Lower leg skin (tissue), 4 donors: ENCODE measurements at regions not wholly inside any gene's neighbourhood (a gene's known extent, or its start where the extent isn't known, plus 50 kb on each side); places are given as distances from the start of the nearest gene placed in this dataset.
A peak's percentile ranks its signal among the peaks of the same experiment; 100 is the strongest.

Source experiments
- DNase-seq, 2 donors: peaks; one replicate each; pipeline ENCODE4 v3.0.0-alpha.2; 2019; ENCODE audit warnings: low spot score in 2 of 2
- H3K4me3 ChIP-seq: fragments of 200-600 bp; sonication (generic); 2 replicates; pipeline ENCODE4 v1.5.1; 2017; ENCODE audit warnings: mild to moderate bottlenecking, low read depth; ENCODE audit not compliant: poor library complexity, severe bottlenecking
- POLR2A ChIP-seq, 2 donors: fragments of 450-650 bp; IDR thresholded peaks; one replicate each; pipeline ENCODE4 v1.6.1; 2016 to 2017; ENCODE audit warnings: antibody characterized with exemption in 2 of 2, mild to moderate bottlenecking in 1 of 2, moderate library complexity in 1 of 2
- WGBS, 2 donors: methylation state at CpG; one replicate each; pipeline ENCODE4 v1.1.5; 2018; 5-methylcytosine and 5-hydroxymethylcytosine counted together
- intact Hi-C: fragments of 100-400 bp; cut with DNase I; formaldehyde crosslinking; loops from one replicate; pipeline ENCODE4 v1.15.0; 2023; ENCODE audit warnings: low total_unique reads
- TF ChIP-seq, protein P1 (sequence below), 3 donors: fragments of 450-650 bp; IDR thresholded peaks; one replicate each; pipeline ENCODE4 v1.5.1; 2016; ENCODE audit warnings: antibody characterized with exemption in 3 of 3, mild to moderate bottlenecking in 3 of 3, moderate library complexity in 2 of 3

GRCh38 chr18:22018366-22018765 lies 151.0 kb upstream of the GATA6 start:
- no peak overlapping the region for H3K4me3 ChIP-seq
- 60 to 64% methylated on average over 3 of the region's 3 CpGs for WGBS, 2 donors
- DNase-seq = no peak
- TF ChIP-seq, protein P1, sequence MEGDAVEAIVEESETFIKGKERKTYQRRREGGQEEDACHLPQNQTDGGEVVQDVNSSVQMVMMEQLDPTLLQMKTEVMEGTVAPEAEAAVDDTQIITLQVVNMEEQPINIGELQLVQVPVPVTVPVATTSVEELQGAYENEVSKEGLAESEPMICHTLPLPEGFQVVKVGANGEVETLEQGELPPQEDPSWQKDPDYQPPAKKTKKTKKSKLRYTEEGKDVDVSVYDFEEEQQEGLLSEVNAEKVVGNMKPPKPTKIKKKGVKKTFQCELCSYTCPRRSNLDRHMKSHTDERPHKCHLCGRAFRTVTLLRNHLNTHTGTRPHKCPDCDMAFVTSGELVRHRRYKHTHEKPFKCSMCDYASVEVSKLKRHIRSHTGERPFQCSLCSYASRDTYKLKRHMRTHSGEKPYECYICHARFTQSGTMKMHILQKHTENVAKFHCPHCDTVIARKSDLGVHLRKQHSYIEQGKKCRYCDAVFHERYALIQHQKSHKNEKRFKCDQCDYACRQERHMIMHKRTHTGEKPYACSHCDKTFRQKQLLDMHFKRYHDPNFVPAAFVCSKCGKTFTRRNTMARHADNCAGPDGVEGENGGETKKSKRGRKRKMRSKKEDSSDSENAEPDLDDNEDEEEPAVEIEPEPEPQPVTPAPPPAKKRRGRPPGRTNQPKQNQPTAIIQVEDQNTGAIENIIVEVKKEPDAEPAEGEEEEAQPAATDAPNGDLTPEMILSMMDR (IDR thresholded peaks at IDR 0.05) = no peak
- TF ChIP-seq POLR2A (IDR thresholded peaks at IDR 0.05) = no peak
- intact Hi-C loops = no loop called here

DNA sequence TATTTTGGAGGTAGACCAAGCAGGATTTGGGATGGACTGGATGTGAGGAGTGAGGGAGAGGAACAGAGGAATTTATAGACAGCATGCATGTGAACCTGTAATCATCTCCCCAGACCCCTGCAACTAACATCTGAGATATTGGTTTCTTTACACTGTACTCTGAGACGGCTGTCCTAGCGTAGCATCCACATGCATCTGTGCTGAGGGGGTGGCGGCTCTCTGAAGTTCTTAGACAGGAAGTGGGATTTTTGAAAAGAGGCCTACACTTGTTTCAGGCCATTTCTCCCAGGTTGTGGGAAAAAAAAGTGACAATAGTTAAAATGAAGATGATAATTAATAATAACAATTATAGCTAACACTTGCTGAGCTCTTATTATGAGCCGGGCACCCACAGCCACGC lies 150.2 kb upstream of the GATA6 start:
- WGBS, 2 donors = 76 to 86% methylated on average over 5 of the region's 5 CpGs
- TF ChIP-seq POLR2A (IDR thresholded peaks at IDR 0.05) = no peak
- TF ChIP-seq, protein P1 (IDR thresholded peaks at IDR 0.05) = no peak
- no peak overlapping the region for H3K4me3 ChIP-seq
- no peak for DNase-seq
- intact Hi-C loops = no loop called here

DNA sequence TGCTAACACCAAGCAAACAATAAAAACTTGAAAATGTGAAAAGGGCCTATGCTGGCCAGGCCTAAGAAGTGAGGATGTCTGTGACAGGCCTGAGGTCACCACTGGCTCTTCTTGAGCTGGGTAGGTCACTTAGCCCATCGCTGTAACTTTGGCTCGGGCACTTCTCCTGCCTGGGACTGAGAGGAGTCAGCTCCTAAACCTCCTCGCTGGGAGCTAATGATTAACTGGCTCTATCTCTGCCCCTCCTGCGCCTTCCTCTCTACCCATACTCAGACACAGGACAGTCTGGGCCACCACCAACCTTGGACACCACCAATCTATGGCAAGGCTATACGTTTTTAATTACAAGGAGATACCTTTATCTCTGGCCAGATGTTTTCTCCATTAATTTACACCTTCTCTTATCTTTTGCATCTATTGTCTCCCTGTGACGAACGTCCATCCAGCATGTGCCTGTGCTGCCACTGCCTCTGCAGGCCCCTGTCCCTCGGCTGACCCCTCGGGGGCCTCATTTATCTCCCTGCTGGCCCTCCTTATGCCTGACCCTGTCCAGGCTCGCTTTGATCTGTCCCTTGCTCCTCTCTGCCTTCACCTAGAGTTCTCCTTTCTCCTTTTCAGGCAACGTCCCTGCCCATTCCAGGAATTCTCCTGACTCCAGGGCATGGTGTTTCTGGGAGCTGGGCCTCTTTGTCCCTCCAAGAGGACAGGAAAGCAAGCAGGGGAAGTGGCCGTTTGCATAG lies 149.1 kb upstream of the GATA6 start:
- intact Hi-C loops = no loop called here
- no peak for TF ChIP-seq POLR2A (IDR thresholded peaks at IDR 0.05)
- TF ChIP-seq, protein P1 (IDR thresholded peaks at IDR 0.05) = no peak
- 66 to 71% methylated on average over 12 of the region's 12 CpGs for WGBS, 2 donors
- DNase-seq = peak in 1 of 2 donors; percentile 36
- no peak overlapping the region for H3K4me3 ChIP-seq

DNA sequence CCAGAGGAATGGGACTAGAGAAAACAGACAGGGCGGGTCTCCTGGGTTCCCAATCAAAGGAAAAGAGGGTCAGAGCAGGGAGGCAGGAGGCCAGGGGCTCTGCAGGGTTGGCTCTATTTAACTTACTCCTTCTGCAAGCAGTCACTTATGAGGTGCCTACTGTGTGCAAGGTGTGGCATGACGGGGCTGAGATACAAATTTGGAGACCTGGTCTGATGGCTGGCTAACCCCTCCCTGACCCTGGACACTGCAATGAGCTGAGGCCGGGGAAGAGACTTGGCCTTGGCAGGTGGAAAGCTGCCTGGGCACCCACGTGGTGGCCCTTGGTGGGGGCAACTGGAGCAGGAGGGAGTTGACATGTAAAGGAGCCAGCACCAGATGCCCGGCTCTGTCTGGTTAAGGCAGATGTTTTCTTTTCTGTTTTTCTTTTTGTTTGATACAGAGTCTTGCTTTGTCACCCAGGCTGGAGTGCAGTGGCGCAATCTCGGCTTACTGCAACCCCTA lies 148.5 kb upstream of the GATA6 start:
- peak in 1 of 2 donors; percentile 71 for DNase-seq
- WGBS, 2 donors = 72 to 74% methylated on average over 7 of the region's 7 CpGs

DNA sequence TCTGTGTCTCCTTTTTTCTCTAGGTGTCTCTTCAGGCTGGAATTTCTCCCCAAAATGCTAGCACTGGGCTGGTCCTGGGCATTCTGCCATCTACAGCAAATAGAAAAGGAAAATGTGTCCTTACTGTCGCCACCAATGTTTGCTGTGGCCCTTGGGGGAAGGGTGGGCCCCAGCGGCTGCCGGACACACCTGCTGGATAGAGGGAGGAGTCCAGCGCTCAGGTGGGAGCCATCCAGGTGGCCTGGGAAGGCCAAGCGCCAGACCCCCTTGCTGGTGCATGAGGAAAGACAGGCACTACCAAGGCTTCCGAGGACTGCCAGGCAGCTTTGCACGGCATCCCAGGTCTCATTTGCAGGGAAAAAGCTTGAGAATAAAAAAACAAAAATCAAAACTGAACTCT lies 147.7 kb upstream of the GATA6 start:
- H3K4me3 ChIP-seq = no peak overlapping the region
- TF ChIP-seq, protein P1 (IDR thresholded peaks at IDR 0.05) = no peak
- 70 to 73% methylated on average over 7 of the region's 7 CpGs for WGBS, 2 donors
- intact Hi-C loops = no loop called here
- peak in 1 of 2 donors; percentile 62 for DNase-seq

More for the DNA sequence above, 148.5 kb upstream of the GATA6 start:
- intact Hi-C loops = no loop called here
- TF ChIP-seq, protein P1 (IDR thresholded peaks at IDR 0.05) = no peak
- TF ChIP-seq POLR2A (IDR thresholded peaks at IDR 0.05) = no peak
- H3K4me3 ChIP-seq = no peak overlapping the region
